ENCODE measurements at regions not wholly inside any gene's neighbourhood (a gene's known extent, or its start where the extent isn't known, plus 50 kb on each side); places are given as distances from the start of the nearest gene placed in this dataset.
A peak's percentile ranks its signal among the peaks of the same experiment; 100 is the strongest.

DNA sequence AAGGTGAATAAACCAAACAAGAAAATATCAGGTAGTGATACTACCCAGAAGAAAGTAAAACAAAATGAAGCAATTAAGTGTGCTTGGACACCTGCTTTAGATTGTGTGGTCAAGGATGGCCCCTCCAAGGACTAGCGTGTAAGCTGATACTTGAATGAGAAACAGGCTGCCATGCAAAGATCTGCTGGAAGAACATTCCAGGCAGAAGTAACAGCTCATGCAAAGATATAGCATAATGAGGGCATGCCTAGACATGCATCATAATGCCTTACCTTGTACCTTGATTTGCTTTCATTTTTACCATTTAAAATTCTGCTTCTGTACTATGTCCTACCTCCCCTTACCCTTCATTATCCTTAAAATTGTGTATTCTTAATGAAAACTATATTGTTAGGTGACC, 74.8 kb upstream of the HDAC9 start:
- H3K9me3 ChIP-seq (ENCODE audit: low read depth) = peaks cover 6% of the 10 kb centered on the region
- Mint-ChIP-seq H3K9me3 (peaks cover 7% of the 10 kb centered on the region), H3K27ac (no peak overlapping the region), H3K4me3 (no peak overlapping the region), H3K4me1 (peaks cover 36% of the 10 kb centered on the region), H3K36me3 (no peaks in the 10 kb centered on the region), H3K27me3 (ENCODE audit: insufficient read depth, low read depth) (no peaks in the 10 kb centered on the region)
- peak overlapping the region; percentile 60 for H3K4me2 ChIP-seq
- H3K27me3 ChIP-seq = no peaks in the 10 kb centered on the region
- no peaks in the 10 kb centered on the region for H3K36me3 ChIP-seq
- H2AFZ ChIP-seq (replicated peaks) = no peak overlapping the region
- no peaks in the 10 kb centered on the region for H3K79me2 ChIP-seq (ENCODE audit: low read depth)
- peaks cover 36% of the 10 kb centered on the region for H3K4me1 ChIP-seq
- no peak for TF ChIP-seq EZH2 (IDR thresholded peaks at IDR 0.05)
- no peak overlapping the region for H3K27ac ChIP-seq
- DNase-seq (ENCODE audit: low spot score) = no peak
- H4K20me1 ChIP-seq (ENCODE audit: low read depth) = no peaks in the 10 kb centered on the region
- H3K4me3 ChIP-seq = no peak overlapping the region
- H3K9ac ChIP-seq = no peak overlapping the region
- peaks cover 12% of the 10 kb centered on the region for H3F3A ChIP-seq (ENCODE audit: low read depth)

DNA sequence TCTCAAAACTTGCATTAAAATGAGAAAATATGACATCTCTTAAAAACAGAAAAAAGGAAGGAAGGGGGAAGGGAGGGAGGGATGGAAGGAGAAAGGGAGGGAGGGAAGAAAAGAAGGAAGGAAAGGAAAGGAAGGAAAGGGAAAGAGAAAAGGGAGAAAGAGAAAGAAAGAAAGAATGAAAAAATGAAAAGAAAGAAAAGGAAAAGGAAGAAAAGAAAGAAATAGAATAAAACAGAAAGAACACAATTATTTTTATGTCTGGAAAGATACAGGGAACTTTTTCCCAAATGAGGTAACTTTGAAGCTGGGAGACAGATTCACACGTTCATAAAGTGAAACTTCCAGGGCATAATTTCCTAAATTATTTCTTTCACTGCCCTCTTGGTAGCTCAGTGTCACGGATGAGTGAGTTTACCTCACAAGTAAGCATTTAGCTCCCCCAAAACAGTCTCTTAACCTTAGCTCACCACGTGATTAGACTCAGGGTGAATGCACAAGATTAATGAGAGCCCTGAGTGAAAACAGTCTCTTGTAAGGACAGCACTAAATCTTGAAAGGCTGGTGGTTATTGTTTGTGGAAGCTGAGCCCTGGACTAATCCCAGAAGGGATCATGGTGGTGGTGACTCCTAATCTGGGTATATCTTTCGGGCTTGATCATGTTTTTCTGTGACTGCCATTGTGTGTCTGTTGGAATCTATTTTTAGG, 74.1 kb upstream of the HDAC9 start:
- Histone ChIP-seq H2AFZ (replicated peaks) (no peak overlapping the region), H3K4me3 (no peak overlapping the region)
- H3K27ac Mint-ChIP-seq = peak overlapping the region; percentile 78

DNA sequence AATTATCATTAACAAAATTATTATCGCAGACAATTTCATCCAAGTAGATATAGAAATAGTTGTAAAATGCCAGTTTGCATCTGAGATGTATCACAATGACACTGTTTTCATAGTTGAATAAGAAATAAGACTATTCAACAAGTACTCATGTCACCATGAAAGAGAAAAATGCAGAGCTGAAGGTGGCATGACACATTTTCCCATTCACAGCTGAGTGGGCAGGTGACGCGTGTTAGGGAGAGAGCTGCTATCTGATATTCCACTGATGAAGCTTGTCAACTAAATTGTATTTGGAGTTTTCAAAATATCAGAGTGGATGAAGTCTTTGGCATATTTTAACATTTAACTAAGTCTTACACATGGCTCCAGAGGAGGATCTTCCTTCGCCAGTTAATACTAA, 70.3 kb upstream of the HDAC9 start:
- H3K36me3 Mint-ChIP-seq = no peaks in the 10 kb centered on the region
- Histone ChIP-seq H3K9ac (no peak overlapping the region), H3K27me3 (no peaks in the 10 kb centered on the region), H3F3A (ENCODE audit: low read depth) (peaks cover 12% of the 10 kb centered on the region), H3K36me3 (no peaks in the 10 kb centered on the region), H4K20me1 (ENCODE audit: low read depth) (no peaks in the 10 kb centered on the region), H3K4me1 (peaks cover 47% of the 10 kb centered on the region), H3K27ac (no peak overlapping the region), H3K79me2 (ENCODE audit: low read depth) (no peaks in the 10 kb centered on the region), H3K9me3 (ENCODE audit: low read depth) (no peaks in the 10 kb centered on the region), H3K4me3 (no peak overlapping the region), H2AFZ (replicated peaks) (no peak overlapping the region), H3K4me2 (no peak overlapping the region)
- DNase-seq (ENCODE audit: low spot score) = no peak
- no peak overlapping the region for H3K27ac Mint-ChIP-seq
- peaks cover 51% of the 10 kb centered on the region for H3K4me1 Mint-ChIP-seq
- TF ChIP-seq, protein P1, sequence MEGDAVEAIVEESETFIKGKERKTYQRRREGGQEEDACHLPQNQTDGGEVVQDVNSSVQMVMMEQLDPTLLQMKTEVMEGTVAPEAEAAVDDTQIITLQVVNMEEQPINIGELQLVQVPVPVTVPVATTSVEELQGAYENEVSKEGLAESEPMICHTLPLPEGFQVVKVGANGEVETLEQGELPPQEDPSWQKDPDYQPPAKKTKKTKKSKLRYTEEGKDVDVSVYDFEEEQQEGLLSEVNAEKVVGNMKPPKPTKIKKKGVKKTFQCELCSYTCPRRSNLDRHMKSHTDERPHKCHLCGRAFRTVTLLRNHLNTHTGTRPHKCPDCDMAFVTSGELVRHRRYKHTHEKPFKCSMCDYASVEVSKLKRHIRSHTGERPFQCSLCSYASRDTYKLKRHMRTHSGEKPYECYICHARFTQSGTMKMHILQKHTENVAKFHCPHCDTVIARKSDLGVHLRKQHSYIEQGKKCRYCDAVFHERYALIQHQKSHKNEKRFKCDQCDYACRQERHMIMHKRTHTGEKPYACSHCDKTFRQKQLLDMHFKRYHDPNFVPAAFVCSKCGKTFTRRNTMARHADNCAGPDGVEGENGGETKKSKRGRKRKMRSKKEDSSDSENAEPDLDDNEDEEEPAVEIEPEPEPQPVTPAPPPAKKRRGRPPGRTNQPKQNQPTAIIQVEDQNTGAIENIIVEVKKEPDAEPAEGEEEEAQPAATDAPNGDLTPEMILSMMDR (IDR thresholded peaks at IDR 0.05) = no peak
- TF ChIP-seq EZH2phosphoT487 (IDR thresholded peaks at IDR 0.05) (no peak), EZH2 (IDR thresholded peaks at IDR 0.05) (no peak)
- H3K27me3 Mint-ChIP-seq (ENCODE audit: insufficient read depth, low read depth) = no peaks in the 10 kb centered on the region
- H3K9me3 Mint-ChIP-seq = peaks cover 2% of the 10 kb centered on the region
- no peak overlapping the region for H3K4me3 Mint-ChIP-seq

More for the DNA sequence above, 74.1 kb upstream of the HDAC9 start:
- Histone ChIP-seq H4K20me1 (ENCODE audit: low read depth) (no peaks in the 10 kb centered on the region), H3K4me2 (peak overlapping the region; percentile 60), H3K27me3 (no peaks in the 10 kb centered on the region), H3K9me3 (ENCODE audit: low read depth) (peaks cover 6% of the 10 kb centered on the region), H3K9ac (no peak overlapping the region), H3K79me2 (ENCODE audit: low read depth) (no peaks in the 10 kb centered on the region), H3K27ac (peak overlapping the region; percentile 47), H3F3A (ENCODE audit: low read depth) (peaks cover 12% of the 10 kb centered on the region), H3K36me3 (no peaks in the 10 kb centered on the region), H3K4me1 (peaks cover 36% of the 10 kb centered on the region)
- H3K36me3 Mint-ChIP-seq = no peaks in the 10 kb centered on the region
- H3K9me3 Mint-ChIP-seq = peaks cover 7% of the 10 kb centered on the region
- no peaks in the 10 kb centered on the region for H3K27me3 Mint-ChIP-seq (ENCODE audit: insufficient read depth, low read depth)
- TF ChIP-seq EZH2 (IDR thresholded peaks at IDR 0.05) = no peak
- TF ChIP-seq, protein P1 (IDR thresholded peaks at IDR 0.05) = no peak
- TF ChIP-seq EZH2phosphoT487 (IDR thresholded peaks at IDR 0.05) = peak; percentile 49
- peak; percentile 89 for DNase-seq (ENCODE audit: low spot score)
- peaks cover 41% of the 10 kb centered on the region for H3K4me1 Mint-ChIP-seq
- no peak overlapping the region for H3K4me3 Mint-ChIP-seq

DNA sequence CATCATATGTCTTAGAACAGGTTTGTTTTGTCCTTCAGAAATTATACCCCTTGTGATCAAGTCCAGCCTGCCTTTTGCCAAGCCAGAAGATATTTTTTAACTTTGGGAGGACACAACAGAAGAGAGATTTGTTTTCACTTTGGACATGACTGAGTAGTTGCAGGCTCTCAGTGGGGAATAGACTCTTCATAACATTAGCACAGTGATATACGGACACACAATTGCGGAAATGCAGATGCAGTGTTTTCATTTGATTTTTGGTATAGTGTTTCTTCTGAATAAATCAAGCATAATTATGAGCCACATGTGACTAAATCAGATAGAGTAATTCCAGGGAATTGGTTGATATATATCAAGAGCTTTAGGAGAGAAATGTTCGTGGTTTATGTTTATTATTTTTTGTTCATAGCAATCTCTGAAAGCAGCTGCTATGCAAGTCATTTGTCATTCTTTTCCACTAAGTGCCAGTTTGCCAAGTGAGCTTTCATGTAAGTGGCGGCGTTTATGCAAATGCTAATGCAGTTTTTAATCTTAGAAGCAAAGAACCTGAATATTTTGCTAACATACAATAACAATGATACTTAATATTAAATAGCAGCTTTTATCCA, 69.6 kb upstream of the HDAC9 start:
- Mint-ChIP-seq H3K9me3 (peaks cover 2% of the 10 kb centered on the region), H3K4me1 (peaks cover 45% of the 10 kb centered on the region), H3K36me3 (no peaks in the 10 kb centered on the region), H3K4me3 (no peak overlapping the region), H3K27ac (no peak overlapping the region), H3K27me3 (ENCODE audit: insufficient read depth, low read depth) (no peaks in the 10 kb centered on the region)
- no peak overlapping the region for H3K4me3 ChIP-seq
- peaks cover 40% of the 10 kb centered on the region for H3K4me1 ChIP-seq
- H3K36me3 ChIP-seq = no peaks in the 10 kb centered on the region
- no peaks in the 10 kb centered on the region for H4K20me1 ChIP-seq (ENCODE audit: low read depth)
- DNase-seq (ENCODE audit: low spot score) = no peak
- H3K9me3 ChIP-seq (ENCODE audit: low read depth) = no peaks in the 10 kb centered on the region
- no peak overlapping the region for H3K4me2 ChIP-seq
- no peaks in the 10 kb centered on the region for H3K27me3 ChIP-seq
- no peak overlapping the region for H2AFZ ChIP-seq (replicated peaks)
- H3K27ac ChIP-seq = no peak overlapping the region
- peaks cover 12% of the 10 kb centered on the region for H3F3A ChIP-seq (ENCODE audit: low read depth)
- H3K9ac ChIP-seq = no peak overlapping the region
- no peaks in the 10 kb centered on the region for H3K79me2 ChIP-seq (ENCODE audit: low read depth)
- TF ChIP-seq, protein P1 (IDR thresholded peaks at IDR 0.05) = no peak
- TF ChIP-seq EZH2 (IDR thresholded peaks at IDR 0.05) = no peak
- TF ChIP-seq EZH2phosphoT487 (IDR thresholded peaks at IDR 0.05) = no peak

Measured in neural progenitor cell (in vitro differentiated cells).